KMS-11 (cell line): ENCODE measurements at regions not wholly inside any gene's neighbourhood (a gene's known extent, or its start where the extent isn't known, plus 50 kb on each side); places are given as distances from the start of the nearest gene placed in this dataset.

Experiments
- H2AFZ ChIP-seq: fragments of 200-600 bp; sonication (generic); 2 replicates; pipeline ENCODE4 v1.6.1; 2016; ENCODE audit warnings: antibody characterized with exemption, mixed run types, low read depth
- H3K27ac ChIP-seq: fragments of 200-600 bp; sonication (generic); 2 replicates; pipeline ENCODE4 v1.6.1; 2016; ENCODE audit warnings: mild to moderate bottlenecking, mixed run types
- H3K27me3 ChIP-seq: fragments of 200-600 bp; sonication (generic); 2 replicates; pipeline ENCODE4 v1.6.1; 2017; ENCODE audit warnings: mild to moderate bottlenecking, low read depth, mixed run types, moderate library complexity; ENCODE audit not compliant: insufficient read depth
- H3K36me3 ChIP-seq: fragments of 200-600 bp; sonication (generic); 2 replicates; pipeline ENCODE4 v1.6.1; 2017; ENCODE audit warnings: mild to moderate bottlenecking, mixed run types; ENCODE audit not compliant: insufficient read depth
- H3K4me1 ChIP-seq: fragments of 200-600 bp; sonication (generic); 2 replicates; pipeline ENCODE4 v1.6.1; 2016; ENCODE audit warnings: mild to moderate bottlenecking, low read depth, mixed run types; ENCODE audit not compliant: poor library complexity, severe bottlenecking
- H3K4me2 ChIP-seq: fragments of 200-600 bp; sonication (generic); 2 replicates; pipeline ENCODE4 v1.7.0; 2016; ENCODE audit warnings: mild to moderate bottlenecking, mixed run types
- H3K4me3 ChIP-seq: fragments of 200-600 bp; sonication (generic); IDR thresholded peaks from 2 replicates; pipeline ENCODE4 v1.6.1; 2017; ENCODE audit warnings: low read depth, low read length, mixed read lengths; ENCODE audit not compliant: insufficient read depth
- H3K79me2 ChIP-seq: fragments of 200-600 bp; sonication (generic); 2 replicates; pipeline ENCODE4 v1.6.1; 2016; ENCODE audit warnings: low read depth, mixed run types; ENCODE audit not compliant: insufficient read depth
- H3K9ac ChIP-seq: fragments of 200-600 bp; sonication (generic); 2 replicates; pipeline ENCODE4 v1.6.1; 2016; ENCODE audit warnings: mild to moderate bottlenecking, mixed run types
- H4K20me1 ChIP-seq: fragments of 200-600 bp; sonication (generic); 2 replicates; pipeline ENCODE4 v1.6.1; 2016; ENCODE audit warnings: mild to moderate bottlenecking, mixed run types; ENCODE audit not compliant: insufficient read depth
- CTCF ChIP-seq: fragments of 200-600 bp; sonication (generic); conservative IDR thresholded peaks from 2 replicates; pipeline ENCODE4 v1.6.1; 2017; ENCODE audit warnings: low read depth, mild to moderate bottlenecking, antibody characterized with exemption, low read length, moderate library complexity, mixed read lengths

GRCh38 chr4:186471441-186471840 is 83.9 kb downstream of the MTNR1A start:
- no peaks in the 10 kb centered on the region for H4K20me1 ChIP-seq
- no peaks in the 10 kb centered on the region for H3K79me2 ChIP-seq
- H2AFZ ChIP-seq, result no peak overlapping the region
- no peak overlapping the region for H3K27ac ChIP-seq
- H3K36me3 ChIP-seq, result no peaks in the 10 kb centered on the region
- H3K9ac ChIP-seq, result no peak overlapping the region
- H3K4me2 ChIP-seq, result no peak overlapping the region
- TF ChIP-seq CTCF, result no peak
- no peaks in the 10 kb centered on the region for H3K4me1 ChIP-seq
- no peaks in the 10 kb centered on the region for H3K27me3 ChIP-seq
- H3K4me3 ChIP-seq, result no peak overlapping the region

- no peak overlapping the region for H3K27ac ChIP-seq
- H3K4me2 ChIP-seq, result no peak overlapping the region
- H2AFZ ChIP-seq, result no peak overlapping the region
- H3K36me3 ChIP-seq, result no peaks in the 10 kb centered on the region
- H3K4me3 ChIP-seq, result no peak overlapping the region
- no peaks in the 10 kb centered on the region for H3K27me3 ChIP-seq
- no peaks in the 10 kb centered on the region for H4K20me1 ChIP-seq
- no peaks in the 10 kb centered on the region for H3K4me1 ChIP-seq
- TF ChIP-seq CTCF, result no peak
- no peaks in the 10 kb centered on the region for H3K79me2 ChIP-seq
- H3K9ac ChIP-seq, result no peak overlapping the region
Measured at GRCh38 chr4:186458050-186458449, 97.3 kb downstream of the MTNR1A start.

- Histone ChIP-seq H3K27ac (no peak overlapping the region), H2AFZ (no peak overlapping the region), H3K79me2 (no peaks in the 10 kb centered on the region), H3K36me3 (no peaks in the 10 kb centered on the region), H3K4me2 (no peak overlapping the region), H3K4me1 (no peaks in the 10 kb centered on the region), H3K9ac (no peak overlapping the region), H3K4me3 (no peak overlapping the region), H3K27me3 (no peaks in the 10 kb centered on the region), H4K20me1 (no peaks in the 10 kb centered on the region)
- no peak for TF ChIP-seq CTCF
Measured at GRCh38 chr4:186451982-186452381, 103.4 kb downstream of the MTNR1A start.

- Histone ChIP-seq H3K4me3 (no peak overlapping the region), H3K27ac (no peak overlapping the region), H3K79me2 (no peaks in the 10 kb centered on the region), H3K36me3 (no peaks in the 10 kb centered on the region), H3K9ac (no peak overlapping the region), H3K4me2 (no peak overlapping the region), H3K4me1 (no peaks in the 10 kb centered on the region), H2AFZ (no peak overlapping the region), H3K27me3 (no peaks in the 10 kb centered on the region), H4K20me1 (no peaks in the 10 kb centered on the region)
- no peak for TF ChIP-seq CTCF
Measured at GRCh38 chr4:186449954-186450353, 105.4 kb downstream of the MTNR1A start.

GRCh38 chr4:186445040-186445439 is 110.3 kb downstream of the MTNR1A start:
- Histone ChIP-seq H3K27ac (no peak overlapping the region), H3K79me2 (no peaks in the 10 kb centered on the region), H3K4me3 (no peak overlapping the region), H3K27me3 (no peaks in the 10 kb centered on the region), H3K36me3 (no peaks in the 10 kb centered on the region), H3K9ac (no peak overlapping the region), H2AFZ (no peak overlapping the region), H4K20me1 (no peaks in the 10 kb centered on the region), H3K4me1 (no peaks in the 10 kb centered on the region), H3K4me2 (no peak overlapping the region)
- no peak for TF ChIP-seq CTCF
